Aorta (tissue), 5 donors: ENCODE measurements at regions not wholly inside any gene's neighbourhood (a gene's known extent, or its start where the extent isn't known, plus 50 kb on each side); places are given as distances from the start of the nearest gene placed in this dataset.
"Not testable (repeated sequence)": the region's sequence is repeated elsewhere in the genome, so short reads cannot be mapped to it uniquely, and the experiment has no call there.

ENCODE experiments used
- ATAC-seq: fragments of 200-7000 bp; cut with Tn5 transposase; one replicate; pipeline ENCODE4 v1.9.1; 2022; ENCODE audit warnings: moderate library complexity; ENCODE audit not compliant: low FRiP score
- DNase-seq, 2 donors: peaks; one replicate each; pipeline ENCODE4 v3.0.0-alpha.2; 2020
- H3K27ac ChIP-seq, 2 donors: one replicate each; pipeline ENCODE4 v1.5.1; 2013; ENCODE audit warnings: low read length in 2 of 2, mild to moderate bottlenecking in 2 of 2, moderate library complexity in 2 of 2, control low read depth in 1 of 2, inconsistent platforms in 1 of 2, low read depth in 1 of 2
- H3K27me3 ChIP-seq, 2 donors: one replicate each; pipeline ENCODE4 v1.6.1; 2013; ENCODE audit warnings: control low read depth in 1 of 2, low read length in 1 of 2, mild to moderate bottlenecking in 1 of 2, moderate library complexity in 1 of 2; ENCODE audit not compliant: insufficient read depth in 2 of 2, control insufficient read depth in 1 of 2
- H3K36me3 ChIP-seq, 2 donors: one replicate each; pipeline ENCODE4 v1.6.1; 2013; ENCODE audit warnings: control low read depth in 1 of 2, low read length in 1 of 2, mild to moderate bottlenecking in 1 of 2; ENCODE audit not compliant: insufficient read depth in 2 of 2, control insufficient read depth in 1 of 2
- H3K4me1 ChIP-seq, 2 donors: one replicate each; pipeline ENCODE4 v1.6.1; 2013; ENCODE audit warnings: low read length in 2 of 2, control low read depth in 1 of 2, mild to moderate bottlenecking in 1 of 2, moderate library complexity in 1 of 2; ENCODE audit not compliant: insufficient read depth in 2 of 2, control insufficient read depth in 1 of 2
- H3K4me3 ChIP-seq, 2 donors: one replicate each; pipeline ENCODE4 v1.5.1; 2013; ENCODE audit warnings: low read length in 2 of 2, control low read depth in 1 of 2, mild to moderate bottlenecking in 1 of 2
- H3K9me3 ChIP-seq: one replicate; pipeline ENCODE4 v1.6.1; 2013; ENCODE audit warnings: mild to moderate bottlenecking, low read length; ENCODE audit not compliant: control insufficient read depth
- WGBS, 2 donors: extraction: QIAGEN DNeasy Blood & Tissue Kit; methylation state at CpG; one replicate each; pipeline ENCODE4 v1.1.7; 2013; 5-methylcytosine and 5-hydroxymethylcytosine counted together
- intact Hi-C, 2 donors: fragments of 100-400 bp; cut with DNase I; formaldehyde crosslinking; loops; one replicate each; pipeline versions ENCODE4 v1.14.2 to v1.15.0; 2022
- donor health status: healthy with polysubstance abuse.
- donor health status: Bipolar disorder and iron deficiency.
- donor health status: DM: no; HTN: no; CAD: no.
- donor health status: DM: no; HTN: no; CAD: no.
- donor health status: DM: yes; HTN: yes; CAD: no.

DNA sequence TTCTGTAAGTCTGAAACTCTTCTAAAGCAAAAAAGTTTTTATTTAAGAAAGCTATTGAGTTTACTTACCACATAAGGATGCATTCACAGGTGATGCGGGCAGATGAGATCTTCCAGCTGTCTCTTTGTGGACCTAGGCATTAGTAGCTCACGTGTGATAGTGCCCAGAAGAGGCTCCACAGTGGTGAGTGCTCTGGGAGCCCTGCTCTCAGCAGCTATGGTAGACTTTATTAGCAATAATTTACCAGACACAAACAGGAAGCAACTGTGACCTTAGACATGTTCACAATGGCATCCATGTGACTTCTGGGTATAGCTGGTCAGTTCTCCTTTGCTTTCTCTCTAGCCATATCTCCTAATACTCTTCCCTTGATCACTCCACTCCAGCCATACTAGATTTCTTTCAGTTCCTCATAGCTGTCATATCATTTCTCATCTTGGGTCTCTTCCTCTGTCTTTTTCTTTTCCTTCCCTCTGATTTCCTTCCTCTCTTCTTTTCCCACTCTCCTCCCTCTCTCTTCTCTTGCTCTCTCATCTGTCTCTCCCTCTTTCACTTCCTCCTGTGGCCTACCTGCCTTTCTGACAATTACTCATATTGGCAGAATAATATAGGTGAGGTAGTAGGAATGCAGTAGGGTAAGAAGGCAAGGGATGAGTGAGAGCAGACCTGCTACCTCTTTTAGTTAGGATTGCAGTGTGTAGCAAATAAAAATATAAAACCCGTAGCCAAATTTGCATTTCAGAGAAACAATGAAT is 75.2 kb upstream of the SCAF11 start:
- DNase-seq (no peak), ATAC-seq (no peak)
- 78 to 86% methylated on average over 3 of the region's 3 CpGs for WGBS, 2 donors
- H3K9me3 ChIP-seq: no peaks in the 10 kb centered on the region
- intact Hi-C loops: no loop called here
- no peaks in the 10 kb centered on the region for H3K36me3 ChIP-seq
- H3K4me1 ChIP-seq: no peaks in the 10 kb centered on the region
- no peaks in the 10 kb centered on the region for H3K27me3 ChIP-seq
- no peak overlapping the region for H3K4me3 ChIP-seq
- H3K27ac ChIP-seq: no peak overlapping the region

DNA sequence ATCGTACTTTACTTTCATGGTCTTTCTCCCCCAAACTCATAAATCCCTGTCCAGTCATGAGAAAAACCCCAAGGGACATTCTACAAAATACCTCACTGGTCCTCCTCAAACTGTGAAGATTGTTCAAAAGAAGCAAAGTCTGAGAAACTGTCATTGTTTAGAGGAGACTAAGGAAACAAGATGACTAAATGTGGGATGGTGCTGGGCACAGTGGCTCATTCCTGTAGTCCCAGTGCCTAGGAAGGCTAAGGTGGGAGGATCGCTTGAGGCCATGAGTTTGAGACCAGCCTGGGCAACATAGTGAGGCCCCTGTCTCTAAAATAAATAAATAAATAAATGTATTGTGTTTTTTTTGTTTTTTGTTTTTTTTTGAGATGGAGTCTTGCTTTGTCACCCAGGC is 74.2 kb upstream of the SCAF11 start:
- Histone ChIP-seq H3K27ac (no peak overlapping the region), H3K27me3 (no peaks in the 10 kb centered on the region), H3K36me3 (no peaks in the 10 kb centered on the region), H3K4me1 (no peaks in the 10 kb centered on the region), H3K9me3 (no peaks in the 10 kb centered on the region), H3K4me3 (no peak overlapping the region)
- intact Hi-C loops: no loop called here
- no peak for DNase-seq
- no peak for ATAC-seq
- WGBS, 2 donors: 79 to 87% methylated on average over 2 of the region's 2 CpGs

- H3K4me3 ChIP-seq, intact Hi-C loops, H3K36me3 ChIP-seq, H3K27me3 ChIP-seq, H3K27ac ChIP-seq, ATAC-seq, H3K9me3 ChIP-seq, H3K4me1 ChIP-seq, DNase-seq: not testable (repeated sequence)
- 88 to 92% methylated on average over 7 of the region's 7 CpGs for WGBS, 2 donors
Measured at GRCh38 chr12:46058697-46059096, 68.3 kb upstream of the SCAF11 start.

- H3K4me3 ChIP-seq: no peak overlapping the region
- no peak for DNase-seq
- H3K4me1 ChIP-seq: no peaks in the 10 kb centered on the region
- no peaks in the 10 kb centered on the region for H3K36me3 ChIP-seq
- intact Hi-C loops: no loop called here
- no peak overlapping the region for H3K27ac ChIP-seq
- H3K9me3 ChIP-seq: peaks cover 21% of the 10 kb centered on the region
- H3K27me3 ChIP-seq: no peaks in the 10 kb centered on the region
- no peak for ATAC-seq
Measured at GRCh38 chr12:46050805-46051204, 60.4 kb upstream of the SCAF11 start.

- Histone ChIP-seq H3K27me3 (no peaks in the 10 kb centered on the region), H3K4me1 (no peaks in the 10 kb centered on the region), H3K9me3 (peaks cover 23% of the 10 kb centered on the region), H3K27ac (no peak overlapping the region), H3K4me3 (no peak overlapping the region), H3K36me3 (no peaks in the 10 kb centered on the region)
- DNase-seq: no peak
- ATAC-seq: no peak
- 34 to 45% methylated on average over 2 of the region's 2 CpGs for WGBS, 2 donors
- intact Hi-C loops: no loop called here
Measured at GRCh38 chr12:46049665-46050064, 59.3 kb upstream of the SCAF11 start.

- no peaks in the 10 kb centered on the region for H3K4me1 ChIP-seq
- no peaks in the 10 kb centered on the region for H3K36me3 ChIP-seq
- H3K9me3 ChIP-seq: peaks cover 23% of the 10 kb centered on the region
- intact Hi-C loops: no loop called here
- 82 to 86% methylated on average over 1 of the region's 1 CpG for WGBS, 2 donors
- no peaks in the 10 kb centered on the region for H3K27me3 ChIP-seq
- H3K4me3 ChIP-seq: no peak overlapping the region
- ATAC-seq (no peak), DNase-seq (no peak)
- H3K27ac ChIP-seq: no peak overlapping the region
Measured at GRCh38 chr12:46046436-46046835, 56.1 kb upstream of the SCAF11 start.

- Histone ChIP-seq H3K27me3 (no peaks in the 10 kb centered on the region), H3K9me3 (peaks cover 18% of the 10 kb centered on the region), H3K4me3 (no peak overlapping the region), H3K4me1 (no peaks in the 10 kb centered on the region), H3K27ac (no peak overlapping the region), H3K36me3 (no peaks in the 10 kb centered on the region)
- intact Hi-C loops: no loop called here
- DNase-seq (no peak), ATAC-seq (no peak)
- WGBS, 2 donors: 38 to 46% methylated on average over 1 of the region's 1 CpG
Measured at GRCh38 chr12:46043972-46044520, 53.7 kb upstream of the SCAF11 start.
